Stomach (tissue), 4 donors: ENCODE measurements at regions not wholly inside any gene's neighbourhood (a gene's known extent, or its start where the extent isn't known, plus 50 kb on each side); places are given as distances from the start of the nearest gene placed in this dataset.

Experiments
- CTCF ChIP-seq, 7 experiments: fragments of 450-650 bp in 4 of 7; fragments of 200-600 bp in 3 of 7; sonication (generic) in 3 of 7; IDR thresholded peaks; one replicate each; pipeline ENCODE4 v1.5.1; 2016 to 2019; ENCODE audit warnings: antibody characterized with exemption in 7 of 7, control low read depth in 2 of 7, mild to moderate bottlenecking in 1 of 7
- POLR2A ChIP-seq, 4 donors: fragments of 450-650 bp; IDR thresholded peaks; one replicate each; pipeline ENCODE4 v1.6.1; 2016; ENCODE audit warnings: antibody characterized with exemption in 4 of 4, control low read depth in 2 of 4, mild to moderate bottlenecking in 1 of 4, moderate library complexity in 1 of 4
- POLR2AphosphoS5 ChIP-seq, 3 donors: sonication (generic); formaldehyde crosslinking; IDR thresholded peaks; one replicate each; pipeline ENCODE4 v1.6.1; 2016; ENCODE audit warnings: antibody characterized with exemption in 3 of 3

- no peak for TF ChIP-seq POLR2A (IDR thresholded peaks at IDR 0.05)
- TF ChIP-seq CTCF (IDR thresholded peaks at IDR 0.05): no peak
- TF ChIP-seq POLR2AphosphoS5 (IDR thresholded peaks at IDR 0.05): no peak
Observed at GRCh38 chr18:69300185-69300584, 100.5 kb upstream of the DOK6 start.
